ENCODE measurements at regions not wholly inside any gene's neighbourhood (a gene's known extent, or its start where the extent isn't known, plus 50 kb on each side); places are given as distances from the start of the nearest gene placed in this dataset.

GRCh38 chr11:116698080-116698479 lies 74.7 kb downstream of the BUD13 start:
- no peak for DNase-seq (ENCODE audit: low spot score, unreplicated experiment)
- Mint-ChIP-seq H3K4me1 (ENCODE audit: low read depth) (peaks cover 15% of the 10 kb centered on the region), H3K4me3 (ENCODE audit: low read depth) (no peak overlapping the region), H3K9me3 (ENCODE audit: low read depth) (no peaks in the 10 kb centered on the region), H3K27me3 (peaks cover 7% of the 10 kb centered on the region), H3K27ac (no peak overlapping the region), H3K36me3 (ENCODE audit: insufficient read depth) (no peaks in the 10 kb centered on the region)
- TF ChIP-seq CTCF (IDR thresholded peaks at IDR 0.05; ENCODE audit: unreplicated experiment) = no peak

- H3K9me3 Mint-ChIP-seq (ENCODE audit: low read depth) = no peaks in the 10 kb centered on the region
- no peak overlapping the region for H3K27ac Mint-ChIP-seq
- no peak for DNase-seq (ENCODE audit: low spot score, unreplicated experiment)
- no peak overlapping the region for H3K4me3 Mint-ChIP-seq (ENCODE audit: low read depth)
- H3K27me3 Mint-ChIP-seq = peaks cover 7% of the 10 kb centered on the region
- TF ChIP-seq CTCF (IDR thresholded peaks at IDR 0.05; ENCODE audit: unreplicated experiment) = no peak
- H3K36me3 Mint-ChIP-seq (ENCODE audit: insufficient read depth) = no peaks in the 10 kb centered on the region
- peaks cover 13% of the 10 kb centered on the region for H3K4me1 Mint-ChIP-seq (ENCODE audit: low read depth)
Observed at GRCh38 chr11:116697639-116698038, 75.1 kb downstream of the BUD13 start.

- DNase-seq (ENCODE audit: low spot score, unreplicated experiment) = no peak
- no peaks in the 10 kb centered on the region for H3K9me3 Mint-ChIP-seq (ENCODE audit: low read depth)
- no peak for TF ChIP-seq CTCF (IDR thresholded peaks at IDR 0.05; ENCODE audit: unreplicated experiment)
- H3K27ac Mint-ChIP-seq = no peak overlapping the region
- H3K36me3 Mint-ChIP-seq (ENCODE audit: insufficient read depth) = no peaks in the 10 kb centered on the region
- H3K4me3 Mint-ChIP-seq (ENCODE audit: low read depth) = no peak overlapping the region
- H3K27me3 Mint-ChIP-seq = peaks cover 7% of the 10 kb centered on the region
- peaks cover 12% of the 10 kb centered on the region for H3K4me1 Mint-ChIP-seq (ENCODE audit: low read depth)
Observed at GRCh38 chr11:116697011-116697410, 75.8 kb downstream of the BUD13 start.

GRCh38 chr11:116696381-116696941 lies 76.3 kb downstream of the BUD13 start:
- TF ChIP-seq CTCF (IDR thresholded peaks at IDR 0.05; ENCODE audit: unreplicated experiment) = no peak
- no peaks in the 10 kb centered on the region for H3K9me3 Mint-ChIP-seq (ENCODE audit: low read depth)
- no peaks in the 10 kb centered on the region for H3K36me3 Mint-ChIP-seq (ENCODE audit: insufficient read depth)
- peaks cover 10% of the 10 kb centered on the region for H3K4me1 Mint-ChIP-seq (ENCODE audit: low read depth)
- H3K4me3 Mint-ChIP-seq (ENCODE audit: low read depth) = no peak overlapping the region
- H3K27ac Mint-ChIP-seq = no peak overlapping the region
- no peak for DNase-seq (ENCODE audit: low spot score, unreplicated experiment)
- H3K27me3 Mint-ChIP-seq = peaks cover 7% of the 10 kb centered on the region

- Mint-ChIP-seq H3K27me3 (peaks cover 7% of the 10 kb centered on the region), H3K36me3 (ENCODE audit: insufficient read depth) (no peaks in the 10 kb centered on the region), H3K27ac (no peak overlapping the region), H3K4me1 (ENCODE audit: low read depth) (peaks cover 10% of the 10 kb centered on the region), H3K9me3 (ENCODE audit: low read depth) (no peaks in the 10 kb centered on the region), H3K4me3 (ENCODE audit: low read depth) (no peak overlapping the region)
- no peak for DNase-seq (ENCODE audit: low spot score, unreplicated experiment)
- TF ChIP-seq CTCF (IDR thresholded peaks at IDR 0.05; ENCODE audit: unreplicated experiment) = no peak
Observed at GRCh38 chr11:116695657-116696254, 77.0 kb downstream of the BUD13 start.

Measured in progenitor cell of endocrine pancreas (in vitro differentiated cells).